ENCODE measurements at regions not wholly inside any gene's neighbourhood (a gene's known extent, or its start where the extent isn't known, plus 50 kb on each side); places are given as distances from the start of the nearest gene placed in this dataset.

DNA sequence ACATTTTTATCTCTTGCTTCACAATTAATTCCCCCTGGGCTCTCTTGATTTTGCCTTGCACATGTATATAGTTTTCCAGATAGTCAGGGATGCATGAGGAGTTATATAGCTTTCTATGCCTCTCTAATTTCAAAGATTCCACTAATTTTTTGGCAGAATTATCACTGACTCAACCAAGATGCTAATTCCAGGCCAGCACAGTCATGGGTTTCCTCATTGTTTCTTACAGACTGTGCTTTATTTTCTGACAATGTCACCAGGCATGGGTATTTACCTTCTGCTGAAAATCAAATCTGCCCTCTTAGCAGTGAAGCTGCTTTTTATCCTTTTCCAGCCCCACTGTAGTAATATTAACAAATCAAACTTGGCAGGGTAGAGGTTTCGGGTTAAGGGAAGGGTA is 1520.6 kb upstream of the CADM2 start:
- H3K9me3 Mint-ChIP-seq (ENCODE audit: unreplicated experiment), result no peaks in the 10 kb centered on the region
- H3K4me3 Mint-ChIP-seq (ENCODE audit: unreplicated experiment), result no peak overlapping the region
- no peaks in the 10 kb centered on the region for H3K4me1 Mint-ChIP-seq (ENCODE audit: low read depth, unreplicated experiment)
- H3K27ac Mint-ChIP-seq (ENCODE audit: unreplicated experiment), result no peak overlapping the region
- H3K36me3 Mint-ChIP-seq (ENCODE audit: unreplicated experiment), result no peaks in the 10 kb centered on the region
- no peak for DNase-seq
- TF ChIP-seq, protein P1, sequence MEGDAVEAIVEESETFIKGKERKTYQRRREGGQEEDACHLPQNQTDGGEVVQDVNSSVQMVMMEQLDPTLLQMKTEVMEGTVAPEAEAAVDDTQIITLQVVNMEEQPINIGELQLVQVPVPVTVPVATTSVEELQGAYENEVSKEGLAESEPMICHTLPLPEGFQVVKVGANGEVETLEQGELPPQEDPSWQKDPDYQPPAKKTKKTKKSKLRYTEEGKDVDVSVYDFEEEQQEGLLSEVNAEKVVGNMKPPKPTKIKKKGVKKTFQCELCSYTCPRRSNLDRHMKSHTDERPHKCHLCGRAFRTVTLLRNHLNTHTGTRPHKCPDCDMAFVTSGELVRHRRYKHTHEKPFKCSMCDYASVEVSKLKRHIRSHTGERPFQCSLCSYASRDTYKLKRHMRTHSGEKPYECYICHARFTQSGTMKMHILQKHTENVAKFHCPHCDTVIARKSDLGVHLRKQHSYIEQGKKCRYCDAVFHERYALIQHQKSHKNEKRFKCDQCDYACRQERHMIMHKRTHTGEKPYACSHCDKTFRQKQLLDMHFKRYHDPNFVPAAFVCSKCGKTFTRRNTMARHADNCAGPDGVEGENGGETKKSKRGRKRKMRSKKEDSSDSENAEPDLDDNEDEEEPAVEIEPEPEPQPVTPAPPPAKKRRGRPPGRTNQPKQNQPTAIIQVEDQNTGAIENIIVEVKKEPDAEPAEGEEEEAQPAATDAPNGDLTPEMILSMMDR (IDR thresholded peaks at IDR 0.05; ENCODE audit: partially characterized antibody, unreplicated experiment), result no peak
- H3K27me3 Mint-ChIP-seq (ENCODE audit: unreplicated experiment), result no peaks in the 10 kb centered on the region

DNA sequence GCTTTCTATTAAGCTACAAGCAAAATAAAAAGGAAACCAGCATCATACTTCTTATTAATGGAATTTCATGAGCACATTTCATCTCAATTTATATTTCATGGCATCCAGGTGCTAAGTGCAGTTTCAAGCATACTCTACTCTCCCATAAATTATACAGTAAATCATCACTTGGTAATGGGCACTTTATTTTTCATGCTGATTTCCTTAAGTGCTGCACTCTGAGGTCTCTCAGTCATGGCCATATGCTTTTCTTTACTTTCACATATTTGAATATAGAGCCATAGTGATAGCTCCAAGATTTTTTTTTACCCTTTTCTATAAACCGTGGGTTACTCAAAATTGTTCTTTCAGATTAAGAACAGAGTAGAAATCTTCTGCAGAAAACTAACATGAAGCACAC is 1505.7 kb upstream of the CADM2 start:
- no peak for DNase-seq
- H3K27me3 Mint-ChIP-seq (ENCODE audit: unreplicated experiment), result peaks cover 1% of the 10 kb centered on the region
- no peaks in the 10 kb centered on the region for H3K36me3 Mint-ChIP-seq (ENCODE audit: unreplicated experiment)
- peak overlapping the region; percentile 94 for H3K27ac Mint-ChIP-seq (ENCODE audit: unreplicated experiment)
- TF ChIP-seq, protein P1 (IDR thresholded peaks at IDR 0.05; ENCODE audit: partially characterized antibody, unreplicated experiment), result no peak
- peaks cover 34% of the 10 kb centered on the region for H3K4me1 Mint-ChIP-seq (ENCODE audit: low read depth, unreplicated experiment)
- no peak overlapping the region for H3K4me3 Mint-ChIP-seq (ENCODE audit: unreplicated experiment)
- no peaks in the 10 kb centered on the region for H3K9me3 Mint-ChIP-seq (ENCODE audit: unreplicated experiment)

DNA sequence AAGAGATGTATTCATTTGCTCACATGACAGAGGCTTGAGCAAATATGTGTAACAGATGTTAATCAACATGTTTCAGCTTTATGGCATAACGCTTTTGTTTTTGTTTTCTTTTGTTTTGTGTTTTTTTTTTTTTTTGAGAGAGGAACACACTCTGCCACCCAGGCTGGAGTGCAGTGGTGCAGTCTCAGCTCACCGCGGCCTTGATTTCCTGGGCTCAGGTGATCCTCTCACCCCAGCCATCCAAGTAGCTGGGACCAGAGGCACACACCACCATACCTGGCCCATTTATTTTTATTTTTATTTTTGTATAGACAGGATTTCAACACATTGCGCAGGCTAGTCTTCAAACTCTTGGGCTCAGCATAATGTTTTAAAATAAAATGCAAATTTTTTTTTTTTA is 1504.4 kb upstream of the CADM2 start:
- peaks cover 1% of the 10 kb centered on the region for H3K27me3 Mint-ChIP-seq (ENCODE audit: unreplicated experiment)
- H3K4me1 Mint-ChIP-seq (ENCODE audit: low read depth, unreplicated experiment), result peaks cover 34% of the 10 kb centered on the region
- H3K36me3 Mint-ChIP-seq (ENCODE audit: unreplicated experiment), result no peaks in the 10 kb centered on the region
- no peak for DNase-seq
- peak overlapping the region; percentile 40 for H3K27ac Mint-ChIP-seq (ENCODE audit: unreplicated experiment)
- TF ChIP-seq, protein P1 (IDR thresholded peaks at IDR 0.05; ENCODE audit: partially characterized antibody, unreplicated experiment), result no peak
- H3K4me3 Mint-ChIP-seq (ENCODE audit: unreplicated experiment), result no peak overlapping the region
- no peaks in the 10 kb centered on the region for H3K9me3 Mint-ChIP-seq (ENCODE audit: unreplicated experiment)

DNA sequence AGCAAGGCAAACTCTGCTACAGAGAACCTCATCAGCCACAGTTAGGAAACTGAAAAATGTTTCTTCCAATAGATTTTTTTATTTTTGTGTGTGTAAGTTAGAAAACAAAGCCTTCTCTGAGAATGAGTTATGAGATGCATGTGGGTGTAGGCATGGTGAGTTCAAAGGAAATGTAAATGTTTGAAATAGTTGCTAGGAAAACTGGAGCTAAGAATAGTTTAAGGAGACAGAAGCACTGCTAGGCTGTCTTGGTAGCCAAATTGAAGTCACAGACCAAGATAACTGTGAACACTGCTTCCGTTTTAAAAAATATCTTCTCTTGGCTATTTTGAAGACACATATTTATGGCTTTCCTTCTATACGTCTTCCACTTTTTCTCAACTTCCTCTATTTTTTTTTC is 1501.2 kb upstream of the CADM2 start:
- peaks cover 1% of the 10 kb centered on the region for H3K27me3 Mint-ChIP-seq (ENCODE audit: unreplicated experiment)
- H3K9me3 Mint-ChIP-seq (ENCODE audit: unreplicated experiment), result no peaks in the 10 kb centered on the region
- H3K36me3 Mint-ChIP-seq (ENCODE audit: unreplicated experiment), result peaks cover 5% of the 10 kb centered on the region
- H3K27ac Mint-ChIP-seq (ENCODE audit: unreplicated experiment), result no peak overlapping the region
- TF ChIP-seq, protein P1 (IDR thresholded peaks at IDR 0.05; ENCODE audit: partially characterized antibody, unreplicated experiment), result no peak
- H3K4me3 Mint-ChIP-seq (ENCODE audit: unreplicated experiment), result no peak overlapping the region
- DNase-seq, result no peak
- H3K4me1 Mint-ChIP-seq (ENCODE audit: low read depth, unreplicated experiment), result peaks cover 28% of the 10 kb centered on the region

DNA sequence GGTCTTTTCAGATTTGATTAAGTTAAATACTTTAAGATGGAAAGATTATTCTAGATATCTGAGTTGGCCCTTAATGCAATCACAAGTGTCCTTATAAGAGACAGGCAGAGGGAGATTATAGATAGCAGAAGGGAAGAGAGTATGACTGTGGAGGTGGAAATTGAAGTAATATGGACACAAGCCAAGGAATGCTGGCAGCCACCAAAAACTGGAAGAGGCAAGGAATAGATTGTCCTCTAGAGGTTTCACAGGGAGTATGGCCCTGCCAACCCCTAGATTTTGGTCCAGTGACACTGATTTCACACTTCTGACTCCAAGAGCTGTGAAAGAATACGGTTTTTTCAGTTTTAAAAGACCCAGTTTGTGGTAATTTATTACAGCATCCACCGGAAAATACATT is 1498.7 kb upstream of the CADM2 start:
- H3K4me3 Mint-ChIP-seq (ENCODE audit: unreplicated experiment), result no peak overlapping the region
- peaks cover 1% of the 10 kb centered on the region for H3K27me3 Mint-ChIP-seq (ENCODE audit: unreplicated experiment)
- H3K27ac Mint-ChIP-seq (ENCODE audit: unreplicated experiment), result no peak overlapping the region

More for the DNA sequence above, 1498.7 kb upstream of the CADM2 start:
- no peaks in the 10 kb centered on the region for H3K9me3 Mint-ChIP-seq (ENCODE audit: unreplicated experiment)
- TF ChIP-seq, protein P1 (IDR thresholded peaks at IDR 0.05; ENCODE audit: partially characterized antibody, unreplicated experiment), result no peak
- H3K4me1 Mint-ChIP-seq (ENCODE audit: low read depth, unreplicated experiment), result peaks cover 9% of the 10 kb centered on the region
- H3K36me3 Mint-ChIP-seq (ENCODE audit: unreplicated experiment), result peaks cover 5% of the 10 kb centered on the region
- no peak for DNase-seq
